HG03097 (cell line): ENCODE measurements at regions not wholly inside any gene's neighbourhood (a gene's known extent, or its start where the extent isn't known, plus 50 kb on each side); places are given as distances from the start of the nearest gene placed in this dataset.

ENCODE experiments used
- ATAC-seq: cut with Tn5 transposase; IDR thresholded peaks from one replicate; pipeline ENCODE4 v1.9.1; 2021; ENCODE audit not compliant: unreplicated experiment, low FRiP score

- no peak for ATAC-seq
Measured at GRCh38 chr7:81607987-81608386, 161.9 kb downstream of the HGF start.

GRCh38 chr7:81606078-81606863 is 163.6 kb downstream of the HGF start:
- no peak for ATAC-seq

- ATAC-seq: no peak
Measured at GRCh38 chr7:81605493-81605892, 164.4 kb downstream of the HGF start.

DNA sequence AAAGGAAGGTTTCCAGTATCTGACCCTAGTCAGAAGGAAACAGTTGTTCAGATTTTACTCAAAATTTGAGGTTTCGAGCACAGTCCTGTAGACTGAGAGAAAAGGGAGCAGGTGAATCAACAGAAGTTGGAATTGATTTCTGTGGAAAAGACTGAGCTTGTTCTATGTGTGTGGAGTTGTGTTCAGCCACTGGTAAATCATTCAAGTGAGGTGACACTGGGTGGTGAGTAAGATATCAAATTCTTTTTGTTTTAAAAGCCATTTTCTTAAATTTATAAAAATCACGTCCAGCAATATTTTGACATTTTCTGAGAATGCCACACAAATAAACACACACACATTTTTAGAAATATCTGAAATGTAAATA is 165.1 kb downstream of the HGF start:
- ATAC-seq: no peak

- no peak for ATAC-seq
Measured at GRCh38 chr7:81604075-81604807, 165.6 kb downstream of the HGF start.

DNA sequence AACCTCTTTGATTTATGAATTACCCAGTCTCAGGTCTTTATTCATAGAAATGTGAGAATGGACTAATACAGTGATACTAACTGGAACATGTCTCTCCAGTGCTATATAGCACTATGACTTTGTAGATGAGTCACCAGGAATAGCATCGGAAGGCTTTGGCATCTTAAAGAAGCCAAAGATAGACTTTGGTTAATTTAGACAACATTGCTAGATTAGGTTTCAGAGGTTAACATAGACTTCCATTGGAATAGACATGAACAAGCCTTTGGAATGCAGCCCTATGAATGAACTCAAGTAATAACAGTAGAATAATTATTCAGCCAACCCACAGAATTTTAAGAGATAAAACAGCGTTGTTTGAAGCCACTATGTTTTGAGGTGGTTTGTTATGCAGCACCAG is 169.2 kb downstream of the HGF start:
- no peak for ATAC-seq

- ATAC-seq: no peak
Measured at GRCh38 chr7:81598951-81599350, 170.9 kb downstream of the HGF start.

GRCh38 chr7:81594767-81595166 is 175.1 kb downstream of the HGF start:
- no peak for ATAC-seq

- ATAC-seq: no peak
Measured at GRCh38 chr7:81590131-81590530, 179.7 kb downstream of the HGF start.

- ATAC-seq: no peak
Measured at GRCh38 chr7:81584667-81585066, 185.2 kb downstream of the HGF start.

DNA sequence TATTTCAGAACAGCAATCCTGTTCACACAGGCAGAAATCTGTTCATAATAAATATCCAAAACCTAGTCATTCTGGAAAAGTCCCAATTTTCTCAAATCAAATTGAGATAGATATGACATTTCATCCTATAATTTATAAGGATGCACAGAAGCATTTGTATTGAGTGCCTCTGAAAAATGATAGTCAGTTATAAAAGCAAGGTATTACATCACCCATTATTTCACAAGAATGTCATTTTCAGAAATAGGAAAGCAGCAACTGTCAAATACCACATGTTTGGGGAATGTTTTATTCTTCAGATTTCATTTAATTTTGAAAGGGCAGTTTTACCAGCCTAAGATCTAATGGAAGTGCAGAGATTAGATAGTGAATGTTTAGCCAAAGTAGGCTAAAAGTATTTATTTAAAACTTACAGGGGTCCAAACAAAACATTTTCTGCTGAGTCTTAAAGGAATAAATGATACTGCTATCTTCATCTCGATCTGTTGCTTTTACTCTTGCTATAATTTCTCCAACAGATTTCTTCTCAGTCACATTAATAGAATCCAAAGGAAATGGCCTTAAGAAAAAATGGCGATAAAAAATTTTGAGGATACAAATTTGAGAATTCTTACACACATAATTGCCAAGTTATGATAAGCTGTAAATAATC is 185.8 kb downstream of the HGF start:
- ATAC-seq: no peak

DNA sequence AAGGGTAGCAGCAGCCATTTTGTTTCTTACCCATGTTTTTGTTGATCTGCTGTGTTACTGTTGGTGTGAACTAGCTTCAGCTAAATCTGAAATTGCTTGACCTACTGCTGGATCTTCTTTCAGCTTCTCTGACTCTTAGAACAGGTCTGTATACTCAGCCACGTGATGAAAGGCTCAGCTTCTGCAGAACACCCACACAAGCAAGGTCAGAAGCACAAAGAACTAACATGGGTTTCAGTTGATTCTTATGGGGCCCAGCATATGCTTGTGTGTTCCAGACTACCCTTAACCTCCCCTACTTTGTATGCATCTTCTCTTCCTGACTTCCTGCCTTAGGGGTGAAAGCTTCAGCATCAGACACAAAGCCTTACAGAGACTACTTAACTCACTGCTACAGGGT is 186.8 kb downstream of the HGF start:
- ATAC-seq: no peak

GRCh38 chr7:81577642-81578340 is 192.1 kb downstream of the HGF start:
- no peak for ATAC-seq

- no peak for ATAC-seq
Measured at GRCh38 chr7:81574723-81575326, 195.0 kb downstream of the HGF start.

GRCh38 chr7:81573932-81574331 is 195.9 kb downstream of the HGF start:
- no peak for ATAC-seq

- no peak for ATAC-seq
Measured at GRCh38 chr7:81573128-81573527, 196.7 kb downstream of the HGF start.

DNA sequence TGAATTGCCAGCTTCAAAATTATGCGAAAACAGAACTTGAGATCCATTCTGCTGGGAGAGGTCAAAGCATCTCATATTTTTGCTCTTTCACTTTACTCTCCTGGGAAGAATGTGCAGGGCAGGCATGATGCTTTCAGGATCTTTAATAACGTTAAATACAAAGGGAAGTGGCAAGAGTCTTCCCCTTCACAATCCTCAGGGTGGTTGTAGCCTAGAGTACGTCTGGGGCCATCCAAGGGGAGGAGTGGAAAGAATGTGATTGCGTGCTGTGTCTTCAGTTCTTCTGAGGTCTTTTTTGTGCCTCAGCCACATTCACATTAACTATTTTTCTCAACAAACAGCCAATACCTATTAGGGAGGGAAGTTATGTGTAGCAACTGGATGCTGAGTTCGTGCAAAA is 207.3 kb downstream of the HGF start:
- no peak for ATAC-seq

GRCh38 chr7:81560708-81561107 is 209.1 kb downstream of the HGF start:
- ATAC-seq: no peak

- no peak for ATAC-seq
Measured at GRCh38 chr7:81549484-81550016, 220.3 kb downstream of the HGF start.

GRCh38 chr7:81534996-81535395 is 234.9 kb downstream of the HGF start:
- ATAC-seq: no peak
